SKM-1 treated with dmso at 0.1 percent for 144 hours (cell line): ENCODE measurements at regions not wholly inside any gene's neighbourhood (a gene's known extent, or its start where the extent isn't known, plus 50 kb on each side); places are given as distances from the start of the nearest gene placed in this dataset.
A peak's percentile ranks its signal among the peaks of the same experiment; 100 is the strongest.
"Not testable (repeated sequence)": the region's sequence is repeated elsewhere in the genome, so short reads cannot be mapped to it uniquely, and the experiment has no call there.

Experiments
- DNase-seq: peaks from one replicate; lab custom pipeline; 2025; ENCODE audit not compliant: unreplicated experiment; lab: John Stamatoyannopoulos, UW

GRCh38 chr2:13968811-13969210 lies 663.7 kb upstream of the LRATD1 start:
- DNase-seq, result no peak

- no peak for DNase-seq
Observed at GRCh38 chr2:13986119-13986720, 646.3 kb upstream of the LRATD1 start.

- no peak for DNase-seq
Observed at GRCh38 chr2:13996527-13996926, 636.0 kb upstream of the LRATD1 start.

- DNase-seq, result peak; percentile 1
Observed at GRCh38 chr2:14011190-14011589, 621.3 kb upstream of the LRATD1 start.

GRCh38 chr2:14015113-14015630 lies 617.3 kb upstream of the LRATD1 start:
- no peak for DNase-seq

- DNase-seq, result no peak
Observed at GRCh38 chr2:14016289-14016955, 616.1 kb upstream of the LRATD1 start.

GRCh38 chr2:14018620-14019019 lies 613.9 kb upstream of the LRATD1 start:
- DNase-seq, result no peak

- no peak for DNase-seq
Observed at GRCh38 chr2:14023558-14023957, 609.0 kb upstream of the LRATD1 start.

- no peak for DNase-seq
Observed at GRCh38 chr2:14039134-14039533, 593.4 kb upstream of the LRATD1 start.

- no peak for DNase-seq
Observed at GRCh38 chr2:14047491-14047890, 585.0 kb upstream of the LRATD1 start.

- no peak for DNase-seq
Observed at GRCh38 chr2:14051401-14051800, 581.1 kb upstream of the LRATD1 start.

- no peak for DNase-seq
Observed at GRCh38 chr2:14053105-14053504, 579.4 kb upstream of the LRATD1 start.

GRCh38 chr2:14064346-14064745 lies 568.2 kb upstream of the LRATD1 start:
- no peak for DNase-seq

GRCh38 chr2:14072338-14072737 lies 560.2 kb upstream of the LRATD1 start:
- DNase-seq, result peak; percentile 49

- no peak for DNase-seq
Observed at GRCh38 chr2:14074691-14075090, 557.8 kb upstream of the LRATD1 start.

- DNase-seq, result no peak
Observed at GRCh38 chr2:14079576-14079975, 552.9 kb upstream of the LRATD1 start.

- DNase-seq, result no peak
Observed at GRCh38 chr2:14081521-14081920, 551.0 kb upstream of the LRATD1 start.

GRCh38 chr2:14082640-14083039 lies 549.9 kb upstream of the LRATD1 start:
- DNase-seq, result no peak

GRCh38 chr2:14094592-14094991 lies 537.9 kb upstream of the LRATD1 start:
- DNase-seq, result no peak

- not testable (repeated sequence) for DNase-seq
Observed at GRCh38 chr2:14099101-14099500, 533.4 kb upstream of the LRATD1 start.

- DNase-seq, result no peak
Observed at GRCh38 chr2:14114275-14114674, 518.2 kb upstream of the LRATD1 start.

- DNase-seq, result no peak
Observed at GRCh38 chr2:14120376-14120775, 512.1 kb upstream of the LRATD1 start.
